ENCODE measurements at regions not wholly inside any gene's neighbourhood (a gene's known extent, or its start where the extent isn't known, plus 50 kb on each side); places are given as distances from the start of the nearest gene placed in this dataset.

DNA sequence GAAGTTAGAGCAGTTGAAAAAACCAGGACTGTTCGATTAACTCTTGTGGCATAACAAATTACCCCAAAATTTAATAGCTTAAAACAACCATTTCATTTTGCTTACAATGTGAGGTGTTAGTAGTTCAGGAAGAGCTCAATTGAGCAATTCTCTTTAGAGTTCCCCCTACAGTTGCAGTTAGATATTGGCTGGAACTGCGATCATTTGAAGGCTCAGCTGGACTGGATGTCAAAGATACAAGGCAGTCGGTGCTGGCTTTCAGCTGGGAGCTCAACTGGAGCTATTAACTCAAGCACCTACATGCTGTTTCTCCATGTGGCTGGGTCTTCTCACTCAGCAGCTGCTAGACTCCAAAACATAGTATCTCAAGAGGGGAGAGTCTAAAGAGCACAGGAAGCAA lies 96.0 kb upstream of the LOC128125822 start:
- TF ChIP-seq, protein P1, sequence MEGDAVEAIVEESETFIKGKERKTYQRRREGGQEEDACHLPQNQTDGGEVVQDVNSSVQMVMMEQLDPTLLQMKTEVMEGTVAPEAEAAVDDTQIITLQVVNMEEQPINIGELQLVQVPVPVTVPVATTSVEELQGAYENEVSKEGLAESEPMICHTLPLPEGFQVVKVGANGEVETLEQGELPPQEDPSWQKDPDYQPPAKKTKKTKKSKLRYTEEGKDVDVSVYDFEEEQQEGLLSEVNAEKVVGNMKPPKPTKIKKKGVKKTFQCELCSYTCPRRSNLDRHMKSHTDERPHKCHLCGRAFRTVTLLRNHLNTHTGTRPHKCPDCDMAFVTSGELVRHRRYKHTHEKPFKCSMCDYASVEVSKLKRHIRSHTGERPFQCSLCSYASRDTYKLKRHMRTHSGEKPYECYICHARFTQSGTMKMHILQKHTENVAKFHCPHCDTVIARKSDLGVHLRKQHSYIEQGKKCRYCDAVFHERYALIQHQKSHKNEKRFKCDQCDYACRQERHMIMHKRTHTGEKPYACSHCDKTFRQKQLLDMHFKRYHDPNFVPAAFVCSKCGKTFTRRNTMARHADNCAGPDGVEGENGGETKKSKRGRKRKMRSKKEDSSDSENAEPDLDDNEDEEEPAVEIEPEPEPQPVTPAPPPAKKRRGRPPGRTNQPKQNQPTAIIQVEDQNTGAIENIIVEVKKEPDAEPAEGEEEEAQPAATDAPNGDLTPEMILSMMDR (conservative IDR thresholded peaks at IDR 0.05), result no peak
- TF ChIP-seq ZFX (IDR thresholded peaks at IDR 0.05), result no peak
